Left ventricle myocardium inferior (tissue), 1 donor: ENCODE measurements at regions not wholly inside any gene's neighbourhood (a gene's known extent, or its start where the extent isn't known, plus 50 kb on each side); places are given as distances from the start of the nearest gene placed in this dataset.

Experiments
- DNase-seq: peaks from one replicate; pipeline ENCODE4 v3.0.0-alpha.2; 2020
- H3K27ac ChIP-seq: fragments of 200-600 bp; replicated peaks from 2 replicates; pipeline ENCODE4 v1.8.0; 2021
- H3K27me3 ChIP-seq: fragments of 200-600 bp; 2 replicates; pipeline ENCODE4 v1.8.0; 2021; ENCODE audit warnings: low read depth
- H3K36me3 ChIP-seq: fragments of 200-600 bp; 2 replicates; pipeline ENCODE4 v1.8.0; 2021
- H3K4me1 ChIP-seq: fragments of 200-600 bp; 2 replicates; pipeline ENCODE4 v1.8.0; 2021
- H3K4me3 ChIP-seq: fragments of 200-600 bp; 2 replicates; pipeline ENCODE4 v1.8.0; 2021; ENCODE audit warnings: mild to moderate bottlenecking, moderate library complexity
- H3K9me3 ChIP-seq: fragments of 200-600 bp; replicated peaks from 2 replicates; pipeline ENCODE4 v1.8.0; 2021
- intact Hi-C: fragments of 100-400 bp; cut with micrococcal nuclease; formaldehyde crosslinking; loops from one replicate; pipeline ENCODE4 v1.11.0; 2022
- TF ChIP-seq, protein P1 (sequence below): fragments of 200-600 bp; IDR thresholded peaks from 2 replicates; pipeline ENCODE4 v1.8.0; 2021; ENCODE audit warnings: antibody characterized with exemption, mild to moderate bottlenecking, borderline replicate concordance
- donor health status: DM: no; HTN: yes; CAD: no; lungs with severe emphysema.

DNA sequence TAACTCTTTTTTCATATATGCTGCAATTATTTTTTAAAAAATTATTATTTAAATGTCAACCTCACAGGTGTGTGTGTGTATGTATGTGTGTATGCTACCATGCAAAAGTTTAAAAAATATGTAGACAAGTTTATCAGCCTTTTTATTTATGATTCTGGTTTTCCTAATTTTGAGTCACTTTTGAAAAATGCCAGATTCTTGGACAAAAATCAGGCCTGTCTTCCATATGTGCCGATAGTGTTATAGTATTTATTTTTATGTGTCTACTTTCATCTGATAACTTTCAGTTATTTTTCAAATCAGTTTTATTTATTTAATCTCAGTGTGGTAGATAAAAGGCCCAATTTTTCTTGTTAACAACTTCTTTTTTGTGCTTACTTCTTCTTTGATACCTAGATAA is 176.2 kb downstream of the RDH14 start:
- TF ChIP-seq, protein P1, sequence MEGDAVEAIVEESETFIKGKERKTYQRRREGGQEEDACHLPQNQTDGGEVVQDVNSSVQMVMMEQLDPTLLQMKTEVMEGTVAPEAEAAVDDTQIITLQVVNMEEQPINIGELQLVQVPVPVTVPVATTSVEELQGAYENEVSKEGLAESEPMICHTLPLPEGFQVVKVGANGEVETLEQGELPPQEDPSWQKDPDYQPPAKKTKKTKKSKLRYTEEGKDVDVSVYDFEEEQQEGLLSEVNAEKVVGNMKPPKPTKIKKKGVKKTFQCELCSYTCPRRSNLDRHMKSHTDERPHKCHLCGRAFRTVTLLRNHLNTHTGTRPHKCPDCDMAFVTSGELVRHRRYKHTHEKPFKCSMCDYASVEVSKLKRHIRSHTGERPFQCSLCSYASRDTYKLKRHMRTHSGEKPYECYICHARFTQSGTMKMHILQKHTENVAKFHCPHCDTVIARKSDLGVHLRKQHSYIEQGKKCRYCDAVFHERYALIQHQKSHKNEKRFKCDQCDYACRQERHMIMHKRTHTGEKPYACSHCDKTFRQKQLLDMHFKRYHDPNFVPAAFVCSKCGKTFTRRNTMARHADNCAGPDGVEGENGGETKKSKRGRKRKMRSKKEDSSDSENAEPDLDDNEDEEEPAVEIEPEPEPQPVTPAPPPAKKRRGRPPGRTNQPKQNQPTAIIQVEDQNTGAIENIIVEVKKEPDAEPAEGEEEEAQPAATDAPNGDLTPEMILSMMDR = no peak
- Histone ChIP-seq H3K9me3 (no peaks in the 10 kb centered on the region), H3K4me1 (no peaks in the 10 kb centered on the region), H3K27me3 (peaks cover 9% of the 10 kb centered on the region), H3K36me3 (no peaks in the 10 kb centered on the region), H3K27ac (no peak overlapping the region), H3K4me3 (no peak overlapping the region)
- no peak for DNase-seq
- intact Hi-C loops = no loop called here

DNA sequence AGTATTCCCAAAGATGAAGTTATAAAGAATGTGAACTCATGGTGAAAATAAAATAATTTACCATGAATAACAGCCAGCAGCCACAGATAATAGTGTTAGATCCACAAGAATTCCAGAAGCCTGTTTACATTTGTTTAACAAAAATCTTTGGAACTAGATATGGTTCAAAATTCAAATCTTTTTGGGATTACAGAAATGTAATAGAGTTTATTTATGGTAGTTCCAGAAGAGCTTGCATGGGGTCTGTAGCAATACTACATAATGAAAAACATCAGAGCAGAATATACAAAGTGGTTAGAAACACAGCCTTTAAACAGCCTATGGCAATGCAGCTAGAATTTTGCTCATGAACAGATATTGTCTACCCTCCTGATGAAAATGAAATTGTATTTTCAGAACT is 179.1 kb downstream of the RDH14 start:
- Histone ChIP-seq H3K4me1 (no peaks in the 10 kb centered on the region), H3K4me3 (no peak overlapping the region), H3K27ac (no peak overlapping the region), H3K27me3 (peaks cover 16% of the 10 kb centered on the region), H3K36me3 (no peaks in the 10 kb centered on the region), H3K9me3 (no peaks in the 10 kb centered on the region)
- TF ChIP-seq, protein P1 = no peak
- intact Hi-C loops = no loop called here
- no peak for DNase-seq

DNA sequence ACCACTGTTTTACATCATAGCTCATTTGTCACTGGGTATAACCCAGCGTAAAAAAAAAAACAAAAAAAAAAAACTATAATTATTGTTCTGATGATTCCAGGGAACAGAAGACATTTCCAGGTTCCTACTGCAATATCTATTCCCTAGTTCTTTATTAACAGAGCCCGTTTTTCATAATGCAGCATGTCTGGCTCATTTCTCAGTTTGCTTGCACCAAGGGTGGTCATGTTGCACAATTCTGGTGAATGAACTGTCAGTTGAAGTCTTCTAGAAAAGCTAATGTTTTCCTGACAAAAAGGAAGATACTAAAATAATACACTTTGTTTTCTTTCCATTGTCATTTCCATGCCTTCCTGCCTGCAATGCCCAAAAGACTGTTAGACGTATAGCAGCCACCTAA is 180.1 kb downstream of the RDH14 start:
- TF ChIP-seq, protein P1 = no peak
- Histone ChIP-seq H3K4me3 (no peak overlapping the region), H3K4me1 (no peaks in the 10 kb centered on the region), H3K27me3 (peaks cover 16% of the 10 kb centered on the region), H3K36me3 (no peaks in the 10 kb centered on the region), H3K9me3 (no peaks in the 10 kb centered on the region), H3K27ac (no peak overlapping the region)
- DNase-seq = no peak
- intact Hi-C loops = no loop called here

DNA sequence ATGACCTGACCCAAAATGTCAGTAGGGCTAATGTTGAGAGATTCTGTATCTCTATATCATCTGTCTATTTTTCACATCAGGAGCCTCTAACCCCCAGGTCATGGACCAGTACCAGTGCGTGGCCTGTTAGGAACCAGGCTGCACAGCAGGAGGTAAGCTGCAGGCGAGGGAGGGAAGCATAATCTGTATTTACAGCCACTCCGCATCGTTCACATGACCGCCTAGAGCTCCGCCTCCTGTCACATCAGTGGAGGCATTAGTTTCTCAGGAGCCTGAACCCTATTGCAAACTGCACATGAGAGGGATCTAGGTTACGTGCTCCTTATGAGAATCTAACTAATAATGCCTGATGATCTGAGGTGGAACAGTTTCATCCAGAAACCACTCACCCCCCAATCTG is 180.6 kb downstream of the RDH14 start:
- Histone ChIP-seq H3K9me3 (no peaks in the 10 kb centered on the region), H3K27ac (no peak overlapping the region), H3K4me3 (no peak overlapping the region), H3K4me1 (no peaks in the 10 kb centered on the region), H3K27me3 (peaks cover 16% of the 10 kb centered on the region), H3K36me3 (no peaks in the 10 kb centered on the region)
- DNase-seq = no peak
- intact Hi-C loops = loop anchor here (10.0 kb wide), 1 partner anchor 525 kb away; no protein-coding TSS in a partner anchor
- TF ChIP-seq, protein P1 = no peak

DNA sequence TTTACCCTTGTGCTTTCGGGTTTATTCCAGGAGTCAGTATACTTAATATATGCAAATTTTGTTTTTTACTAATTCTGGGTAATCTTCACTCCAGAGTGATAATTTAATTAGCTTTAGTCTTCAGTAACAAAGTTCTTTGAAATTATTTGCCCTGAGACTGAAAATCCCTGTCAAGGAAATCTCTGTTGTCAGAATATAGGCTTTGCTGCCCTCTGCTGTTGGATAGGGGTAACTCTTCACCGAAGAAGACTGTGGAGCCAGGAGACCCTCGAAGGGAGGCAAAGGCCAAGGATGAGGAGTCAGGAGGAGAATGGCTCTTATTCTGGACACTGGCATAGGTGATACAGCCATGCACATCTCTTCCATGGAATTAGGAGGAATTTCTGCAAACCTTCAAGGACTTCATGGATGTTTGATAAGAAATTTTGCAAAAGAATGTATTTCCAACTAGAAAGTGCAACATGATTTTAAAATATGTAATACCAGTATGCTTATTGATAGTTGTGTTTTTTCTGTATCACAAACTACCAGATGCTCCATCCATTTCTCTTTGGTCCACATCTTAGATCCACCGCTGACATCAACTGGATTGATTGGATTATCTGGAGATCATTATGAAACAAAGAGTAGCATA is 182.3 kb downstream of the RDH14 start:
- intact Hi-C loops = loop anchor here (10.0 kb wide), 1 partner anchor 523 kb away; no protein-coding TSS in a partner anchor

More for the DNA sequence above, 182.3 kb downstream of the RDH14 start:
- no peak for DNase-seq
- Histone ChIP-seq H3K4me1 (no peaks in the 10 kb centered on the region), H3K27ac (no peak overlapping the region), H3K9me3 (no peaks in the 10 kb centered on the region), H3K27me3 (peaks cover 16% of the 10 kb centered on the region), H3K36me3 (no peaks in the 10 kb centered on the region), H3K4me3 (no peak overlapping the region)
- TF ChIP-seq, protein P1 = peak; percentile 83
